Naive thymus-derived CD4-positive, alpha-beta T cell (primary cell): ENCODE measurements at regions not wholly inside any gene's neighbourhood (a gene's known extent, or its start where the extent isn't known, plus 50 kb on each side); places are given as distances from the start of the nearest gene placed in this dataset.

Experiments used
- ATAC-seq: fragments of 150-1000 bp; cut with Tn5 transposase; 2 replicates; pipeline ENCODE4 v1.10.0; 2021; ENCODE audit warnings: mild to moderate bottlenecking, moderate library complexity
- CTCF ChIA-PET: fragments of 350-600 bp; sonication (Branson Sonifier 250); formaldehyde crosslinking; loops from one replicate; lab custom pipeline; 2021; ENCODE audit warnings: antibody characterized with exemption; lab: Charles Lee
- POLR2A ChIA-PET: fragments of 350-600 bp; sonication (Branson Sonifier 250); formaldehyde crosslinking; loops from one replicate; lab custom pipeline; 2021; ENCODE audit warnings: antibody characterized with exemption, inconsistent platforms; lab: Charles Lee
- DNase-seq, 9 donors: peaks; one replicate each; pipeline versions ENCODE4 v3.0.0 to v3.0.0-alpha.2; 2020 to 2022; ENCODE audit warnings: mixed read lengths in 1 of 9
- H3K27ac ChIP-seq: one replicate; pipeline ENCODE4 v1.7.0; 2013; ENCODE audit warnings: mild to moderate bottlenecking, low read depth, low read length, moderate library complexity
- H3K27me3 ChIP-seq, 2 donors: one replicate each; pipeline ENCODE4 v1.7.0; 2013; ENCODE audit warnings: low read length in 2 of 2, mild to moderate bottlenecking in 2 of 2, moderate library complexity in 2 of 2; ENCODE audit not compliant: control insufficient read depth in 2 of 2, insufficient read depth in 2 of 2
- H3K36me3 ChIP-seq, 3 experiments: 1 replicate in 2 of 3; 2 replicates in 1 of 3; pipeline ENCODE4 v1.7.0; 2013; ENCODE audit warnings: low read length in 3 of 3, mild to moderate bottlenecking in 3 of 3, moderate library complexity in 1 of 3; ENCODE audit not compliant: insufficient read depth in 3 of 3, control insufficient read depth in 2 of 3
- H3K4me1 ChIP-seq, 2 donors: one replicate each; pipeline ENCODE4 v1.7.0; 2013; ENCODE audit warnings: low read length in 2 of 2, mild to moderate bottlenecking in 2 of 2, moderate library complexity in 1 of 2; ENCODE audit not compliant: control insufficient read depth in 2 of 2, insufficient read depth in 2 of 2
- H3K4me3 ChIP-seq: 2 replicates; pipeline ENCODE4 v1.7.0; 2013; ENCODE audit warnings: mild to moderate bottlenecking, low read length
- H3K9me3 ChIP-seq, 3 experiments: 1 replicate in 2 of 3; 2 replicates in 1 of 3; pipeline ENCODE4 v1.7.0; 2013; ENCODE audit warnings: low read length in 3 of 3; ENCODE audit not compliant: control insufficient read depth in 2 of 3
- H3K27ac Mint-ChIP-seq, 9 donors: one replicate each; pipeline ENCODE4 v1.8.0; 2020 to 2022; ENCODE audit warnings: mixed read lengths in 9 of 9, mild to moderate bottlenecking in 8 of 9, moderate library complexity in 5 of 9, inconsistent platforms in 2 of 9
- H3K27me3 Mint-ChIP-seq, 5 donors: one replicate each; pipeline ENCODE4 v1.8.0; 2021 to 2022; ENCODE audit warnings: mixed read lengths in 5 of 5, mild to moderate bottlenecking in 1 of 5
- H3K36me3 Mint-ChIP-seq, 5 donors: one replicate each; pipeline ENCODE4 v1.8.0; 2020 to 2022; ENCODE audit warnings: mixed read lengths in 5 of 5, mild to moderate bottlenecking in 3 of 5, inconsistent platforms in 1 of 5
- H3K4me1 Mint-ChIP-seq, 7 donors: one replicate each; pipeline ENCODE4 v1.8.0; 2020 to 2022; ENCODE audit warnings: mixed read lengths in 7 of 7, mild to moderate bottlenecking in 3 of 7, inconsistent platforms in 1 of 7
- H3K4me3 Mint-ChIP-seq, 10 donors: one replicate each; pipeline ENCODE4 v1.8.0; 2020 to 2022; ENCODE audit warnings: mild to moderate bottlenecking in 10 of 10, mixed read lengths in 10 of 10, moderate library complexity in 6 of 10, inconsistent platforms in 2 of 10
- H3K9me3 Mint-ChIP-seq, 11 donors: one replicate each; pipeline ENCODE4 v1.8.0; 2020 to 2022; ENCODE audit warnings: mixed read lengths in 11 of 11, mild to moderate bottlenecking in 4 of 11, inconsistent platforms in 1 of 11, moderate library complexity in 1 of 11
- intact Hi-C, 2 donors: fragments of 100-400 bp; cut with micrococcal nuclease; formaldehyde crosslinking; loops; one replicate each; pipeline ENCODE4 v1.15.1; 2023

DNA sequence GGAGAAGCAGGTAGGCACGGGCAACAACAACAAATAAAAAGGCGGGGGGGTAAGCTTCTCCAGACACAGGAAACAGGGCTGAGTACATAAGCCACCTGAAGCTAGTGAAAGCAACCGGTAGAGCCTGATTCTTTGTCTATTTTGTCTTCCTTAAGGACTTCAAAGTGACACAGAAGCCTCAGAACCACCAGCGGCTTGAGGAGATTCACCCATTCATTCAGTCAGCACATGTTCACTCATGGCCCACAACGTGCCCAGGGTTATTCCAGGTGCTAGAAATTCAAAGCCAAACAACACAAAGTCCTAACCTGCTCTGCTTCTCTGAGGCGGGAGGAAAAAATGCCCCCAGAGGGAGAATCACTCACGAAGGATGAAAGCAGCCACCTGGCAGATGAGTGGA is 69.3 kb upstream of the C7orf33 start:
- ATAC-seq (no peak), DNase-seq (no peak)
- H3K4me3 Mint-ChIP-seq: no peak overlapping the region
- H3K27ac ChIP-seq: no peak overlapping the region
- no peaks in the 10 kb centered on the region for H3K36me3 Mint-ChIP-seq
- no peaks in the 10 kb centered on the region for H3K27me3 ChIP-seq
- intact Hi-C loops: loop anchor here in 1 of 2 donors (10.0 kb wide), 1 partner anchor 256 kb away; no protein-coding TSS in a partner anchor
- no peaks in the 10 kb centered on the region for H3K9me3 Mint-ChIP-seq
- H3K4me1 Mint-ChIP-seq: peaks cover 0 to 3% (median 0%) of the 10 kb centered on the region in 7 donors
- no peaks in the 10 kb centered on the region for H3K4me1 ChIP-seq
- no peaks in the 10 kb centered on the region for H3K36me3 ChIP-seq
- CTCF ChIA-PET: no interaction called here
- H3K27me3 Mint-ChIP-seq: peaks cover 27 to 70% (median 37%) of the 10 kb centered on the region in 5 donors
- no peak overlapping the region for H3K27ac Mint-ChIP-seq
- H3K9me3 ChIP-seq: no peaks in the 10 kb centered on the region
- POLR2A ChIA-PET: no interaction called here
- no peak overlapping the region for H3K4me3 ChIP-seq

- Histone ChIP-seq H3K27ac (no peak overlapping the region), H3K4me3 (no peak overlapping the region), H3K27me3 (no peaks in the 10 kb centered on the region), H3K36me3 (no peaks in the 10 kb centered on the region), H3K4me1 (no peaks in the 10 kb centered on the region), H3K9me3 (no peaks in the 10 kb centered on the region)
- H3K27ac Mint-ChIP-seq: no peak overlapping the region
- intact Hi-C loops: loop anchor here in 1 of 2 donors (10.0 kb wide), 1 partner anchor 259 kb away; no protein-coding TSS in a partner anchor
- H3K4me1 Mint-ChIP-seq: peaks cover 0 to 8% (median 2%) of the 10 kb centered on the region in 7 donors
- CTCF ChIA-PET: no interaction called here
- POLR2A ChIA-PET: no interaction called here
- H3K9me3 Mint-ChIP-seq: no peaks in the 10 kb centered on the region
- DNase-seq (no peak), ATAC-seq (no peak)
- H3K36me3 Mint-ChIP-seq: no peaks in the 10 kb centered on the region
- H3K4me3 Mint-ChIP-seq: no peak overlapping the region
- H3K27me3 Mint-ChIP-seq: peaks cover 27 to 69% (median 39%) of the 10 kb centered on the region in 5 donors
Measured at GRCh38 chr7:148523550-148523949, 67.0 kb upstream of the C7orf33 start.

DNA sequence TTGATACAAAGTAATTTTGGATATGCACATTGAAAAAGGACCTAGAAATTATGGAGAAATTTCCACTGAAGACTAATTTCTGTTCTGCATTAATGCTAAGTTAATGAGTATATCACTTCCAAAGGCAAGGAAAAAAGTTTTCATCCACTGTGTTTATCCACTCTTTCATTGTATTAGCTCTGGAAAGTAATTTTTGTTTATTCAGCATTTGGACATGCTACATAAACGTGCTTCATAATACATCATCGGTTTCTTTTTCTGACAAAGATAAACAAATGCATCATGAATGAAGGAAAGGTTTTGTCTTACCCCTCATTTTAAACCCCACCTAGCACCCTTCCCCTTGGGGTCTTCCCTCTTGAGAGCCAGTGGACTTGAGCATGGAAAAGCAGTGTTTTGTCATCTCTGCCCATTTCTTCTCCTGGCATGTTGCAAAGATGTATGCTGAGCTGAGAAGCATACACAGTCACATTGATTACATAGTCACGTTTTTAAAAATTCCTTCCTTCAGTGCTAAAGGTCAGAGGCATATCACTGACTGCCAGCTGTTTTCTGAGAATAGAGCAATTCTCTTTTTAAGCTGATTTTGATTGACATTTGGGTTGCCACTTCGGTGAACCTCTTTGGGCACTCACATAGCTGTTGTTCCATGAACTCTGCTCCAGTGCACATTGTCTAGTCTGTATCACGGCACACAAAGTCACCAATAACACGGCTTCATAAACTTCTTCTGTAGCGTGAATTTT is 65.9 kb upstream of the C7orf33 start:
- Histone ChIP-seq H3K27ac (no peak overlapping the region), H3K9me3 (no peaks in the 10 kb centered on the region), H3K36me3 (no peaks in the 10 kb centered on the region), H3K4me1 (no peaks in the 10 kb centered on the region), H3K4me3 (no peak overlapping the region), H3K27me3 (no peaks in the 10 kb centered on the region)
- Mint-ChIP-seq H3K27ac (no peak overlapping the region), H3K36me3 (no peaks in the 10 kb centered on the region), H3K4me3 (no peak overlapping the region), H3K4me1 (peaks cover 0 to 8% (median 2%) of the 10 kb centered on the region in 7 donors), H3K27me3 (peaks cover 27 to 59% (median 38%) of the 10 kb centered on the region in 5 donors), H3K9me3 (no peaks in the 10 kb centered on the region)
- intact Hi-C loops: loop anchor here in 1 of 2 donors (10.0 kb wide), 1 partner anchor 260 kb away; no protein-coding TSS in a partner anchor
- ChIA-PET POLR2A (no interaction called here), CTCF (interaction anchor here (0.5 kb wide), 1 partner anchor 53 kb away, joined by 3 read pairs; no protein-coding TSS in a partner anchor)
- ATAC-seq (no peak), DNase-seq (no peak)

GRCh38 chr7:148527717-148528168 is 62.8 kb upstream of the C7orf33 start:
- CTCF ChIA-PET: interaction anchor here (0.7 to 1.0 kb wide), 2 partner anchors 34 to 50 kb away, joined by 4 to 7 read pairs; no protein-coding TSS in a partner anchor
- no peak overlapping the region for H3K4me3 Mint-ChIP-seq
- H3K36me3 ChIP-seq: no peaks in the 10 kb centered on the region
- H3K4me3 ChIP-seq: no peak overlapping the region
- ATAC-seq (peak; percentile 100), DNase-seq (peak; percentile 63 to 81 (median 77))
- no peaks in the 10 kb centered on the region for H3K9me3 ChIP-seq
- peaks cover 0 to 5% (median 0%) of the 10 kb centered on the region in 7 donors for H3K4me1 Mint-ChIP-seq
- no peaks in the 10 kb centered on the region for H3K4me1 ChIP-seq
- H3K27ac Mint-ChIP-seq: no peak overlapping the region
- intact Hi-C loops: loop anchor here (1.0 to 10.0 kb wide), 5 partner anchors 23 to 436 kb away; no protein-coding TSS in a partner anchor
- H3K27me3 ChIP-seq: no peaks in the 10 kb centered on the region
- H3K9me3 Mint-ChIP-seq: no peaks in the 10 kb centered on the region
- no peak overlapping the region for H3K27ac ChIP-seq
- no peaks in the 10 kb centered on the region for H3K36me3 Mint-ChIP-seq
- peaks cover 17 to 45% (median 30%) of the 10 kb centered on the region in 5 donors for H3K27me3 Mint-ChIP-seq
- POLR2A ChIA-PET: no interaction called here

DNA sequence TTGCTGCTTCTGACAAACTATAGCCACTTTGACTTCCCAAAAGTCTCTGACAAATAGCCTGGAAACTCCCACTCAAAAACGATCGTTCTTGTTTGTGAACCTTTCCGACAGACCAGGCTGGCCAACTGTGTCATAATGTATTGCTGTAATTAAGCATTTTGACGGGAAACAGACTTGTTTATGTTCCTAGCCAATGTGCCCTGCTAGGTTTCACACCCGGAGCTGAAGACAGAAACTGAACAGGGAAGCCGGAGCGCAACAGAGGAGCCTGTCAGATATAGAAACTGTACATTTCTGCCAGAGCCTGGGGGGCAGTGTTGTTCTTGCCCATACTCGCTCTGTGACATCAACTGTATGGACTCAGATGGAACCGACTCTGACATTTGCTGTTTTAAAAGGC is 55.3 kb upstream of the C7orf33 start:
- Mint-ChIP-seq H3K36me3 (peaks cover 0 to 2% (median 0%) of the 10 kb centered on the region in 5 donors), H3K27me3 (peaks cover 0 to 14% (median 7%) of the 10 kb centered on the region in 5 donors), H3K27ac (peak overlapping the region in 1 of 9 donors; percentile 50), H3K4me1 (peaks cover 0 to 9% (median 8%) of the 10 kb centered on the region in 7 donors), H3K4me3 (peak overlapping the region in 9 of 10 donors; percentile 1 to 76 (median 70)), H3K9me3 (no peaks in the 10 kb centered on the region)
- Histone ChIP-seq H3K9me3 (no peaks in the 10 kb centered on the region), H3K27me3 (no peaks in the 10 kb centered on the region), H3K27ac (no peak overlapping the region), H3K4me3 (no peak overlapping the region), H3K4me1 (no peaks in the 10 kb centered on the region), H3K36me3 (no peaks in the 10 kb centered on the region)
- ATAC-seq: peak; percentile 67
- POLR2A ChIA-PET: interaction anchor here (0.6 kb wide), 1 partner anchor 370 kb away, joined by 3 read pairs; no protein-coding TSS in a partner anchor
- intact Hi-C loops: no loop called here
- peak in 3 of 9 donors; percentile 10 to 22 (median 14) for DNase-seq
- CTCF ChIA-PET: no interaction called here

GRCh38 chr7:148537435-148537834 is 53.1 kb upstream of the C7orf33 start:
- no peak for ATAC-seq
- Histone ChIP-seq H3K9me3 (no peaks in the 10 kb centered on the region), H3K27me3 (no peaks in the 10 kb centered on the region), H3K4me1 (no peaks in the 10 kb centered on the region), H3K4me3 (no peak overlapping the region), H3K36me3 (no peaks in the 10 kb centered on the region), H3K27ac (no peak overlapping the region)
- no peaks in the 10 kb centered on the region for H3K9me3 Mint-ChIP-seq
- intact Hi-C loops: no loop called here
- peaks cover 0 to 2% (median 0%) of the 10 kb centered on the region in 5 donors for H3K36me3 Mint-ChIP-seq
- H3K27me3 Mint-ChIP-seq: peaks cover 0 to 4% (median 0%) of the 10 kb centered on the region in 5 donors
- POLR2A ChIA-PET: no interaction called here
- CTCF ChIA-PET: no interaction called here
- no peak overlapping the region for H3K27ac Mint-ChIP-seq
- peak overlapping the region in 1 of 10 donors; percentile 36 for H3K4me3 Mint-ChIP-seq
- DNase-seq: no peak
- peaks cover 0 to 9% (median 8%) of the 10 kb centered on the region in 7 donors for H3K4me1 Mint-ChIP-seq
